AG20443 (cell line): ENCODE measurements at regions not wholly inside any gene's neighbourhood (a gene's known extent, or its start where the extent isn't known, plus 50 kb on each side); places are given as distances from the start of the nearest gene placed in this dataset.

Experiments used
- DNase-seq: peaks from one replicate; pipeline ENCODE4 v3.0.0; 2012; ENCODE audit warnings: low spot score, mixed read lengths

DNA sequence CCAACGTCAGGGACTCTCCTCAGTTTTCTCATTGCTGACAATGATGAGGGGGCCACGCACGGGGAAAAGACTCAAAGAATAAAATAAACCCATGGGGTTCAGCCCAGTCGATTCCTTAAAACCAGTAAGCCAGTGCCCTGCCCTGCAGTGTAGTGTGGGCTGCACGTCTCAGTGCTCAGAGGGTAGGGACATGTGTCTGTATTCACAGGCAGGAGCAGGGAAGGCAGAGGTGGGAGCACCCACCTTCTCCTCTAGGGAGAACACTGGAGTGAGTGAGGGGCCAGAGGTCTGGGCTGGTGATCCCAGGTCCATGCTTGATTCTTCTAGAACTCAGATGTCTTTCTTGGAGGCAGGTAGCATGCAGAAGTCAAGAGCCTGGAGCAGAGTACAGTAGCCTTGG lies 303.6 kb downstream of the MATN1 start:
- peak; percentile 4 for DNase-seq

DNA sequence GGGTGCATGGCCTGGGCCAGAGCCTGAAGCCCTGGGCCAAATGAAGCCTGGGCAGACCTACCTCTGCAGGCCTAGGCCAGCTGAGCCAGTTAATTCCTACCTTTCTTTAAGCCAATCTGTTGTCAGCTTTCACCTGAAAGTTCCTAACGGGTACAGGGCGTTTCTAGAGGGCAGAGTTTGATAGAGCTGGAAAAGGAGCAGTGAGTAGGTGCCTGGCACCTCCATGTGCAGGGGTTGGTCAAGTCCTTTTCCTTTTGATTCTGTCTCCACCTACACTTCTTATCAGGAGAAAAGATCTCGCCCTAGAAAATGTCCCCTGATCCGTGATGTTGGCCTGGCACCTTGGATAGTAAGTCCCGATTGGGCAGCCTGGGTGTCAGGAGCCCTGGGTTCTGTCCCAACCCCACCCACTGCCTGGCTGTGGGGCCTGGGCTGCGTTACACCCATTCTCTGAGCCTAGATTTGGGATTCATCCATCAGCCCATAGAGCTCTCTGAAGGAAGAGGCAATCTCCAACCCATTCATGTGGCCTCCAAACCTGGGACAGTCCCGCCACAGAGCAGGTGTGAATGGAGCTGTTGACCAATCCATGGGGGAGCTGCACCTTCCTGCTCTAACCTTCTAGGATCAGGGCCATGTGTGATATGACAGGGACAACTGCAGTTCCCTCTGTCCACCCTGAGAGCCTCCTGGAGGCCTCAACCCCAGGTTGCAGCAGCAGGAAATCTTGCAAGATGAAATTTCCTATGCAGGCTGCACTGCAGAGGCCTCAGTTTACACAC lies 304.3 kb downstream of the MATN1 start:
- DNase-seq: peak; percentile 6

DNA sequence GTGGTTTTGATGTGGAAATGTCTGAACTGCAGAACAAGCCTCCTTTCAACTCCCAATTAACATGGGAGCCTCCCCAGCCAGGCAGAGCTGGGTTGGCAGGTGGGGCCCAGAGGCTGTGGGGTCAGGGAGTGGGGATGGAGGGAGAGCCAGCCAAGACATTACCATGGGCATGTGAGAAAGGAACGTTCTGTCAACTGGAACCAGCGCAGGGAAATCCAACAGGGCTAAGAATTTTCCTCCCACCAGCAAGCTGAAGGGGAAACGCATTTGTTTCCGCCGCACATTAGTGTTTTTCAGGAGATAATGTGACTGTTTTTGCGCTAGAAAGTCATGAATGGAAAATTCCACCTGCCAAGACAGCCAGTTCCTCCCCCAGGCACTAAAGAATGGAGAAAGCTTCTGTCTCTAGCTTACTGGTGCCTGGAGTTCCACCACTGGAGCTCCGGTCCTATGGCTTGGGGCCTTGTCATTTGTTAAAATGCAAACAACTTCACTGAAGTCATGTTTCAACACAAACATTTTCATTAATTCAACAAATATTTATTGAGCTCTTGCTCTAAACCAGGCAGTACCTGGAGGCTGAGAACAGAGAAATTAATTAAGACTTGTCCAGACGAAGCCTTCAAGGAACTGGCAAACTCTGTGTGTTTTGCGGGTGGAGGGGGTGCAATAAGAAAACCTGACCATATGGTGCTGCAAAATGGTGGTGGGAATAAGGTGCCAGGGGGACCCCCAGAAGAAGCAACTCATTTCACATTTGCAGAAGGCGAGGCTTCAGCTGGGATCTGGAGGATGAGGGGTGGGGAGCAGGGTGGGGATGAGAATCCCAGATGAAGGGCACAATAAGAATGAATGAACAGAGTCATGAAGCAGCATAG lies 305.1 kb downstream of the MATN1 start:
- peak; percentile 4 for DNase-seq

DNA sequence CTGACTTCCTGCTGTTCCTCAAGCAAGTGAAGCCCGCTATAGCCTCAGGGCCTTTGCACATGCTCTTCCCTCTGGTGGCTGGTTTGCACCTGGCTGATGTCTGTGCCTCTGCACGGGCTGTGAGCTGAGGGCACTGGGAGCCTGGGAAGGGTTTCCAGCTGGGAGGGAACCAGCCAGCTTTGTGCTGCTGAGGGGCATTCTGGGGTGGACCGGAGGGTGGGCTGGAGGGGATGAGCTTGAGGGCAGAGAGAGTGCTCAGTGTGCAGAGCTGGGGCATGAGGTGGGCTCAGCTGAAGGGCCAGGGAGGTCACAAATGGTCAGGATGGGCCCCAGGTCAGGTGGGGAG lies 305.7 kb downstream of the MATN1 start:
- DNase-seq: peak; percentile 5

DNA sequence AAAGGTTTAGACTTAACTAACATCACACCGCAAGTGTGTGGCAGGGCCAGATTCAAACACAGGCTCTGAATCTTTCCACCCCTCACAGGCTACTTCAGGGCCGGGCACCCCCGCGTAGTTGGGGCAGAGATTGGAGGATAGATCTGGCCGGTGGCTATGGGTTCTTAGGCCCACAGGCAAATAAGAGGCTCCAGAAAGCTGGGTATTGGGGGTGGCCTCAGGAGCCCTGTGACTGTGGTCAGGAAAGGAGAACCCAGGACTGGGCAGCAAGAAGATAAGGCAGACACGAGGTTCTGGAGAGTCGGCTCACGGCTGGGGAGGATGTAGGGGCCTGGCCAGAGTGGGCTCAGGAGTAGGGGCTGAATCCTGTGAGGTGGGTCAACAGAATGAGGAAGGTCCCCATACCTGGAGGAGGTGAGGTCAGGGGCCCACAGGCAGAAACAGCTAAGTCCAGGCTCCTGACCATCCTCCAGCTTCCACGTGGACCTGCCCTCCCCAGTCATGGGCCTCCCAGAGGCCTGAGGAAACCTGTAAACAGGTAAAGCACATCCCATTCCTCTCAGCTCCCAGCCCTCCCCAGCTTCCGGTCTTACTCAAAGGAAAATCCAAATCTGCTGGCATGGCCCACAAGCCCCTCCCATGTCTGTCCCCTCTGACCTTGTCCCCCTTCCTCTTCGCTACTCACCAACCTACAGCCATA lies 306.2 kb downstream of the MATN1 start:
- peak; percentile 4 for DNase-seq

DNA sequence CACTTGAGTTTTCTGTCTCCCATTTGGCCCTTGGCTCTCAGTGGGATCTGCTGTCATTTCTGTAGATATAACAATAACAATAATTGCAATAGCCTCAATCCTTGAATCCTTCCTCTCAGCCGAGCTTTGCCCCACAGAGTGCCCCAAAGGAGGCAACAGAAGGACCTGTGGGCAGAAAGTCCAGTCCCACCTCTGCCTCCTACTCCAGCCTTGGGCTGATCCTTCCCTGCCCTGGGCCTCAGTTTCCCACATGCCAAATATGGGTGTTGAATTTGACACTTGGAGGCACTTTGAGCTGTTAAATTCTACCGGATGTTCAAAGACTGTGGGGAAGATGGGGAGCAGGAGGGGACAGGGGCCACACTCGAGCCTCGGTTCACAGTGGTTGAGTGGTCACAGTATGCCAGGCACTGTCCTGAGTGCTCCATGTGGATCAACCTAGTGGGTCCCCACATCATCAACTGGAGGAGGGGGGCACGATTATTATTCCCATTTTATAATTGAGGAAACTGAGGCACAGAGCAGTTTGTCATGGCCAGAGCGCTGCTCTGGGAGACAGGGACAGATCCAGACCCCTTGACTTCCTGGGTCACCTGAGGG lies 307.1 kb downstream of the MATN1 start:
- DNase-seq: peak; percentile 3

DNA sequence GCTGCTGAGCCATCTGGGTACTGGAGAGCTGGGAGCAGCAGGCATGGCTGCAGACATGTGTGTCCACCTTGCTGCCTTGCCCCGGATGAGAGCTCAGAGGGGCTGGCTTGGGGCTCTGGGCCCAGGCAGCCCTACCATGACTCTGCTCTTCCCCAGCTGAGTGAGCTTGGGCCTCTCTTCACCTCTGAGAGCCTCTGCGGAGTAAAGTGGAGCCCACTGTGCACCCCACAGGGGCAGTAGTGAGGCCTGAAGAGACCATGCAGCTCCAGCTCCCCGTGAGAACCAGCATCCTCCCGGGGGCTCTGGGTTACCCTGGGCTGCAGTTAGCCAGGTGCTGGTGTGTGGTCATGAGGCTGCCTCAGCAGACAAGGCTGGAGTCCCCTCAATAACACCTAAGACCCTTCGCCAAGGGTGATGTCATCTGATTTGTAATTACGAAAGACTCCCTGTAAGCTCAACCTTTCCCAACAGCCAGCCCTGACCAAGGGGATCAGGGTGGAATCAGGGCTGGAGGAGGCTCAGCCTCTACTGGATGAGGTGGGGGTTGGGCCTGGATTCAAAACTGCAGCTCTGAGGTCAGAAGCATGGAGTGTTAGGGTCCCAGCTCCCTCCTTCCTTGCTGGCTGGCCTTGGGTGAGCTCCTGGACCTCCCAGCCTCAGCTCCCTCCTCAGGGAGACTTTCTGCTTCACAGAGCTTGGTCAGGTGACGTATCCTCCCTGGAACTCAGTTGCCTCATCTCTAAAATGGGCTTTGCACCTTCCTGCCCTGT lies 308.0 kb downstream of the MATN1 start:
- peak; percentile 8 for DNase-seq

DNA sequence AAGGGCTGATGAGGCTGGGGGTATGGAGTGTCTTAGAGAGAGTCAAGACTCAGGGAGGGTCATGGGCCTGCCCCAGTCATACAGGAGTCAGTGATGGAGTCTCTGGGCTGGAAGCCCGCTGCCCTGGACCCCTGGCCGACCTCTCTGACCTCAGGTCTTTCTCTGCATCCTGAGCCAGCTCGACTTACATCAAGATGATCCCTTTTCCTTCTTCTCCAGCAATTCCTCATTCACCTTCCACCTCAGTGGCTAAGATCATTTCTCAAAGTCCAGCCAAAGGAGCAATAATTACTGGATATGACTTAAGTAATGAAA lies 308.6 kb downstream of the MATN1 start:
- peak; percentile 6 for DNase-seq

DNA sequence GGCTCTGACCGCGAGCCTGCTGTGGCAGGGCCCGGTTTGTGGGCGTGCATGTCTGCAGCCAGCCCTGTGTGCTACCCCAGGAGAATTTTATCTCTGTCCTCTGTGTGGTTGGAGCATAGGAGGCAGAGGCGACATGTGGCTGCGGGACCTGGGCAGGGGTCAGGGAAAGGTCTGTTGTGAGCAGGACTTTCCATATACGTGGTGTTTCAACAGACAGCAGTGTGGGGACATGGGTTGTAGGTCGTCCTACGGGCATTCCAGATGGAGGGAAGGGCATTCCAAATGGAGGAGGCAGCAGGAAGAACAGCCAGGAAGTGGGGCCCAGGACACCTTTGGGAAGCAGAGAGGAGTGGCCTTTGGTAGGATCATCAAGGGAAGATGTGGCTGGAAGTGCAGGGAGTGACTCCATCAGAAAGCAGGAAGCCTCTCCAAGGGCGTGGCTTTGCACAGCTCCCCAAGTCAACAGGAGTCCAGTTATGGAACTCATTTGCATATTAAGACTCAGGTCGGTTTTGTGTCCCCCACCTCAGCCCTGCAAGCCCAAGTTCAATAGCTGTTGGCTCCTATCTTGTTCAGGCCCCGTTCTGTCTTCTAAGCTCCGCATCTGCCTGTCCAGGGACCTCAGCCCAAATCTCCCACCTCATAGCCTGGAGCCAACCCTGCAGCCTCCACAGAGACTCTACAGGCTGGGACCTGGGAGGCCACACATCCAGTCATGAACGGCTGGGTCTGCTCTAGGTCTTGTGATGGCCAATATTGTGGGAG lies 309.1 kb downstream of the MATN1 start:
- DNase-seq: peak; percentile 8

DNA sequence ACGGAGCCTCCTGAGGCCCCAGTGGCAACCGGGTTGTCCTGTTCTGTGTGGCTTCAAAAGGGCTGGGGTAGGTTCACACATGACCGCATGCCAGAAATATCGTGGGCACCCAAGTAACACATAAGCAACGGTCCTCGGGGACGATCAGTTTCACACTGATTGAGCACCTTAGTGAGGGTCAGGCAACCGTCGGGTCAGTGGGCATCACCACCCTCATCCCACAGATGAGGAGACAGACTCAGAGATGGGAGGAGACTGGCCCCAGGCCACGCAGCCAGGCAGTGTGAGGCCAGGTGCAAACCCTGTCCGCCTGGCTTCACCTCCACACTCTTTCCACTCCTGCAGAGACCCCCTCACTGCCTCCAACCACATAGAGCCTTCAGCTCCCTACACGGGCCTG lies 309.8 kb downstream of the MATN1 start:
- DNase-seq: peak; percentile 5

DNA sequence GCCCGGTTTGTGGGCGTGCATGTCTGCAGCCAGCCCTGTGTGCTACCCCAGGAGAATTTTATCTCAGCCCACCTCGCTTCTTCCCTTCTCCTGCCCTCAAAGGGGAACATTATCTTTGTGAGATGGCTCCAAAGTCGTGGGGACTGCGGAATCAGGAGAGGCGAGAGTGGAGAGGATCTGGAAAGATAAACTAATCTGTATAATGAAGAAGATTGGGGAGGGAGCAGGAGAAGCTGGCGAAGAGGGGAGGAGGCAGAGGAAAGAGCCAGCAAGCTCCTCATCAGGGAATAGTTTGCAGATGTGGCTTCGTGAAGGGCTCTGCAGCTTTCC lies 310.3 kb downstream of the MATN1 start:
- DNase-seq: peak; percentile 10

DNA sequence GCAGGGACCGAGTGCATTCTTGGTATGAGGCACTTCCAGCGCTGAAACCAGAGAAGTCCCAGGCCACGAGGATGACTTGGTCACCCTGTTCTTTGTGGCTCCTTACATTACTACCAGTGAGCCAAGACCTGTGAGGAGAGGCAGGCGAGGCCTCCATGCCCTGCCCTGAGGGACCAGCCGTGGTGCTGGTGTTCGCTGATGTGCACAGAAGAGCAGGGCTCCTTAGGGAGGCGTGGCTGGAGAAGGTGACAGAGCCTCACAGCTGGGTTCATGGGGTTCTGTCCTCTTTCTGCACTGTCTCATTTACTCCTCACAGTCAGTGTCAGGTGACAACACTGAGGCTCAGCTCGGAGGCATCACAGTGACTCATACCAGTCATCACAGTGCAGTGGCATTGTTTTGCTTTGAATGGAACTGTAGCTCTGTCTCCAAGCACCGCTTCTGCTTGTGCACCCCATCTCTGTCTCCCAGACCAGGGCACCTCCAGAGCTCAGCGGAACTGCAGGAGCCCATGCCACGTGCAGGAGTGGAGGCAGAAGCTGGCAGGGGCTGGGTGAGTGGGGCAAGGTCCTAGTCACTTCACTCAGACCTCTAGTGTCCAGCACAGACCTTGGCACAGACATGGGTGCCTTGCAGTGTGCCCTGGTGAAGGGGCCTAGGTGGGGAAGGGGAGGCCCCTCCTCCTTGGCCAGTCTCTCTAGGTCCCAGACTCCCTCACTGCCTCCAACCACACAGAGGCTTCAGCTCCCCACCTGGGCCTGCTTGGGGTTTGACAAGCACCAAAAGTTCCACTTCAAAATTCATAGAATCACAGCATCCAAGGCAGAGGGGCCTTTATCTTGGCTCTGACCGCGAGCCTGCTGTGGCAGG lies 310.9 kb downstream of the MATN1 start:
- peak; percentile 49 for DNase-seq

DNA sequence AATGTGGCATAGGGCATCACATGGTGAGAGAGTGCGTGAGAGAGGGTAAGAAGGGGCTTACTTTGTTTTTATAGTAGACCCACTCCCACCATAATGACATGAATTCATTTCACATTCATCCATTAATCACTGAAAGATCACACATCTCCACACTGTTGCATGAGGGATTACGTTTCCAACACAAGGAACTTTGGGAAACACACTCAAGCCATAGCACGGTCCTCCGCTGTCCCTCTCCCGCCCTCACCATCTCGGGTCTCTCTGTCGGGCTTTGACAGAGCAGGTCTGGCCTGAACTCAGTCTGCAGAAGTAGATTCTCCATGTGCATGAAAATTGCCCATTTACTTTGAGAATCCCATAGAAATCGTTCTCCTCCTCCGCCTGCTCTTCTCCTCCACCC lies 312.2 kb downstream of the MATN1 start:
- peak; percentile 5 for DNase-seq

DNA sequence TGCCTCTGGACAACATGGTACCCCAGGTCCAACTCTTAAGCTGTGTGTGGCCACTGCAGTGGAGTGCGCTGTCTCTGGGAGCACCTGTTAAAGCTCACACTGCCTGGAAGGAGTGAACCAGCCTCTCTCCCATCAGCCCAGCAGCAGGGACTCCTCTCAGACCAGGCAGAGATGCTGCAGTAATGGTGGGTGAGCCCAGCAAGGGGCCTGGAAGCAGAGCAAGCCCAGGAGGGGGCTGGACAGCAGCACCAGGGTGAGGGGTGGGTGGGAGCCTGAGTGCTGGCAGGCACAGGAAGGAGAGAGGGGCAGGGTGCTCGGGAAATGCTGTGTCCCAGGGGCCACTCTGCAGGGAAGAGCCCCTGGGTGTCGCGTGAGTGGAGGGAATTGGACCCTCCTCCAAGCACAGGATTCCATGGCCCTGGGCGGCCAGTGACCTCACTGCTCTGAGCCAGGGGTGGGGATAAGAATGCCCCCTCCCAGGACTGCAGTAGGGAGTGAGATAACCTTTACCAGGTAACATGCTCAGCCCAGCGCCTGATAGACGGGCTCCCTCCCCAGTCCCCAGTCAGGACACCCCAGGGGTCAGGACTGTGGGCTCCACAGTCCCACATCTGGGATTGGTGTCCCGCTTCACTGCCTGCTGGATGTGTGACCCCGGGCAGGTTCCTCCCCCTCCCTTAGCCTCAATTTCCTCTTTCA lies 313.1 kb downstream of the MATN1 start:
- peak; percentile 3 for DNase-seq

DNA sequence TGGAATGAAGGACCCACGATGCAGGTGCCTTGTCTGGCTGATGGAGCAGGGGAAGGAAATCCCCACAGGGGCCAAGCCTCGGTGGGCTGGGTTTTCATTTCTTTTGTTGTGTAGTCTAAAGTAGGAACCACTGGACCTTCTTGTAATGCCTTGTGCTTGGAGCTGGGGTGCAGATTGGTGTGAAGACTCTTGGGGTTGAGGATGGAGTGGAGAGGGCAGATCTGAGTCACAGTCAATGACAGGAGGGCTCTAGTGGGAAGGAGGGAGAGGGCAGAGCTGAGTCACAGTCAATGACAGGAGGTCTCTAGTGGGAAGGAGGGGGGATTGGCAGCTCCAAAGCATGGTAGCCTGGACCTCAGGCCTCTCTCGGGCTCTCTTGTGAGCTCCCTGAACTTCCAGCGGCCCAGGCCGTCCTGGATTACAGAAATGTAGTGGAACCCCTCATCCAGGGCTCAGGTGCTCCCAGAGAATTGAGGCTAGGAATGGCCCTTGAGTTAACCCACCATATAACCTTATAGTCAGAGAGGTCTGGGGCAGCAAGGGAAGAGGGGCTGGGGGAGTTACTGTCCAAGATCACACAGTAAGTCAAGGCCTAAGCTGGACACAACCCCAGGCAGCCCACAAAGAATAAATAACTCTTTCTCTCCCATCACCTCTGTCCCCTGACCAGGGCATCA lies 313.8 kb downstream of the MATN1 start:
- peak; percentile 12 for DNase-seq

DNA sequence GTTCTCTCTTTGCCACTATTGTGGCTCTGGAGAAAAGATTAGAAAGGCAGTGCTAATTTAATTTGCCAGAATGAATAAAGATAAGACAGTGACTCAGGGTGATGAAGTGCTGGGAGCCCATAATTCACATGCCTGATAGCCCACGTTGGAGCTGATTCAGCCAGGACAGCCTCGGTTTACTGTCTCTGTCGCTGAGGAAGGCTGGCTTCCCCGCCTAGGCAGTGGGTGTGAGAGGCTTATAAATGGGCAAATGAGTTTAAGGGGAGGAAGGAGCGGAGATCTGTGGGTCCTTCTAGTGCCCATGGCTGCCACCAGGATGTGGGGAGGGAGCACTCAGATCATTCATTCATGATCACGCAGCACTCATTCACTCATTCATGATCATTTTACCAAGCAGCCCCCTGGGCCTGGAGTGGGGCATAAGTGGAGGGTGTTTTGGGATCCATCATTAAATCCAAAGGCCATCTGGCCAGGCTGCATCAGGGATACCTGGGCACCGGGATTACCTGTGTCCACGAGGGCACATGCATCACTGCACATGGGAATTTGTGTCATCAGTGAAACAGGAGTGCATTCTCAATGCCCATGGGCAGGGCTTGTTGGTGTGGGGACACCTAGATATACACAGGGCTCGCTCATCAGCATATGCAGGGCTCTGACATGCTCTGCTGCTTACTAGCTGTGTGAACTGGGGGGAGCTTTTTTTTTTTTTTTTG lies 315.4 kb downstream of the MATN1 start:
- no peak for DNase-seq

DNA sequence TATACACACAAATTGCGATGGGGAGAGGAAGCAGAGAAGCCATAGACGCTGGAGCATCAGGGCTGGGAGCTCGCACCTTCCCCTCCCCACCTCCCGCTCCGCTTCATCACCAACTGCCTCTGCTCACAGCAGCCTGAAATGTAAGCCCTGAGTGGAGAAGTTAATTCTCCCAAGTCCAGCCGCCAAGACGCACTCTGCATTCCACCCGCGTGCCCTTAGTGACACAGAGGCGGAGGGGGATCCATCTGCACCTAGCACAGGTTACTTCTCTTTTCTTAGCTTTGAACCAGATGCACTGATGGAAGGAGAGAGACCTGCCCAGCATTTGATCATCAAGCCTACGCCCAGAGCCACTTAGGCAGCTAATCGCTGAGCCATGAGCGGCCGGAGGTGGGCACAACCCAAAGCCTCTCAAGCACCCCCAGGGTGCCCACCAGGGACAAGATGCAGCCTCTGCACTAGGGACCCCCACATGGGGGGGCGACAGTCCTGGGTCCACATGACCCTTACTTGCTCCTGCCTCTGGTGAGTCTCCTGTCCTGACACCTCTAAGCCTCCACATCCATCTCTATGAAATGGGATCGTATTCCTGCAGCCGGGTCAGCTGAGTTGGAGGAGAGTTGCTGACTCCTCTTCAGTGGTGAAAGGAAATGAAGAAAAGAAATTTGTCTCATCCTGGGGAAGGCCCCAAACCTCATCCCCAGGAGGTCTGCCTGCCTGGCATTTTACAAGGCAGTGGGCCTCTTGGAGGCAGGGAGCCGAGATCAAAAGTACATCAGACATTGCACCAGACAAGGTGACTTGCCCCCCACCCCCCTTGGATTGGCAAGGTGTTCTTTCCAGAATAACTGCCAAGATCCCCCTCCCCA lies 316.2 kb downstream of the MATN1 start:
- no peak for DNase-seq
